Lower leg skin (tissue), 3 donors: ENCODE measurements at regions not wholly inside any gene's neighbourhood (a gene's known extent, or its start where the extent isn't known, plus 50 kb on each side); places are given as distances from the start of the nearest gene placed in this dataset.
"Not testable (repeated sequence)": the region's sequence is repeated elsewhere in the genome, so short reads cannot be mapped to it uniquely, and the experiment has no call there.

Experiments used
- DNase-seq, 2 donors: peaks; one replicate each; pipeline ENCODE4 v3.0.0-alpha.2; 2019; ENCODE audit warnings: low spot score in 2 of 2
- H3K4me3 ChIP-seq: fragments of 200-600 bp; sonication (generic); 2 replicates; pipeline ENCODE4 v1.5.1; 2017; ENCODE audit warnings: mild to moderate bottlenecking, low read depth; ENCODE audit not compliant: poor library complexity, severe bottlenecking
- WGBS, 2 donors: methylation state at CpG; one replicate each; pipeline ENCODE4 v1.1.5; 2018; 5-methylcytosine and 5-hydroxymethylcytosine counted together
- intact Hi-C: fragments of 100-400 bp; cut with DNase I; formaldehyde crosslinking; loops from one replicate; pipeline ENCODE4 v1.15.0; 2023; ENCODE audit warnings: low total_unique reads

DNA sequence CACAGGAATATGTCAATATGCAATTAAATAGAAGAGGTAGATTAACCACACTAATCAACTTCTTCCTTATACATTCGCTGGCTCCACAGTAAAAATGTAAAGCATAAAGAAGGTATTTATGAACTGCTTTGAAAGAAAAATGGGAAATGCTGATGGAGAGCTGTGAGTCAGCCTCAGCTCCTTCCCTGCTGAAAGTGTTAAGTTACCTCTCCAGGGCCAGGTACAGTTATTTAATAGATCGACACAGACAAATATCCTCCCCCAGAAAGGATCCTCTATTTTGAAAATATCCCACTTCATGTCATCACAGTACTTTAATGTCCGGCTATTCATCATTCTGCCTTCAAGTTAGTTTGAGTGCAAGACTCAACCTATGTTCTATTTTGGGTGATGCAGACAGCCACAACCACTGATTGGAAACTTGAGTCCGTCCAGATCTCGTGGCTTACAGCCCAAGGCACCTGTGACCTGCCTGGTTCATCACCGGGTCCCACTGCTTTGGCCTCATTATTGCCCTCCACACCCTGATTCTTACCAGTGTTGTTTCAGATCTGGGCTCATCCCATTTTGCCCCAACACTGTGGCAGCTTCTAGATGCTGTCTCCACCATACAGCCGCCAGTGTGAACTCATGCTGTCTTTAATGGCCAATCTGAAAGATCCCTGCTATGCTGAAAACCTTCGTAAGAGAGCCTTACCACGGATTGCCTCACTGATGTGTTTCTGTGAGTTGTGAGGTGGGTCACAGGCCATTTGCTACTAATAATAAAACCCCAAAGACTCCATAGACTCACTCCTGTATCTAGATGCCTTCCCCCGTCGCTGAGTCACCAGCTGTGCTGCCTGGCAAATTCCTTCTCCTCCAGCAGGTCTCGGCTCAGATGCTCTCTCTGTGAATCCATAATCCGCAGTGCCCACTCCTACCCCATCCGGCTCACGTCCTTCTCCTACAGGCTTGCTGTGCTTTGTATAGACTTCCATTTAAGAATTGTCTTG lies 56.2 kb upstream of the DDAH1 start:
- intact Hi-C loops, H3K4me3 ChIP-seq, DNase-seq: not testable (repeated sequence)
- 83% methylated on average over 10 to 11 of the region's 15 CpGs for WGBS, 2 donors

DNA sequence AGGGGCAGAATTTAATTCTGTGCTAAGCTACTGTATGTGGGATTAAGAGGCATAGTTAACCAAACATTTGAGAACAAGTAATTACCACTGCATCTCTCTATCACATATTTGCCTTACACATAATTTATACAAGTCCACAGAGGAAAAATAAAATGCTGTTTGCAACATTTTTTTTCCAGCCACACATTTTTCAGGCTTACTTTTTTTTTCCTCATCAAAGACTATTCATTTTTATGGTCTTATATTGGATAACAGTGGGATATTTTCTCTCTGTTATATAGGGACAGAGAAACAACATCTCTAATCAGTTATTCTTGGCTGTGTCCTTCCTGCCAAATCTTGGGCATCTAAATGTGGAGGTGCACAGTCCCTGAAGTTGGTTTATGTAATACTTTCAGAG lies 57.5 kb upstream of the DDAH1 start:
- H3K4me3 ChIP-seq, DNase-seq, intact Hi-C loops: not testable (repeated sequence)

DNA sequence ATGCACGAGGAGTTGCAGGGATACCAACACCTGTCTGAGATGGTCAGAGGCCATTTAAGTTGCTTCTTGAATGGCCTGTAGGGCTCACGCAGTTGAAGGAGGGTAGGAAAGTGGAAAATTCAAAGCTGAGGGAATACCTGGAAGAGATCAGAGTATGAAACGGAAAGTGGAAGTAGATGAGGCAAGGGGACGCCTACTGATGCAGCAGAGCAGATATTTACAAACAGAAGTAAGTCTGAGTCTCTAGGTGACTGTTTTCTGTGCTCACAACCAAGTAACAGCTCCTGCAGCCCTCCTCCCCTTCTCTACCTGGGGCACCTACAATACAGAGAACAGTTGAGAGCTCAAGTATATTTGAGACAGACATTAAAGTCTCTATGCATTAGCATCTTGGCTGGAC lies 57.5 kb upstream of the CCN1 start:
- intact Hi-C loops, H3K4me3 ChIP-seq, DNase-seq: not testable (repeated sequence)
- 62 to 85% methylated on average over 4 of the region's 4 CpGs for WGBS, 2 donors

DNA sequence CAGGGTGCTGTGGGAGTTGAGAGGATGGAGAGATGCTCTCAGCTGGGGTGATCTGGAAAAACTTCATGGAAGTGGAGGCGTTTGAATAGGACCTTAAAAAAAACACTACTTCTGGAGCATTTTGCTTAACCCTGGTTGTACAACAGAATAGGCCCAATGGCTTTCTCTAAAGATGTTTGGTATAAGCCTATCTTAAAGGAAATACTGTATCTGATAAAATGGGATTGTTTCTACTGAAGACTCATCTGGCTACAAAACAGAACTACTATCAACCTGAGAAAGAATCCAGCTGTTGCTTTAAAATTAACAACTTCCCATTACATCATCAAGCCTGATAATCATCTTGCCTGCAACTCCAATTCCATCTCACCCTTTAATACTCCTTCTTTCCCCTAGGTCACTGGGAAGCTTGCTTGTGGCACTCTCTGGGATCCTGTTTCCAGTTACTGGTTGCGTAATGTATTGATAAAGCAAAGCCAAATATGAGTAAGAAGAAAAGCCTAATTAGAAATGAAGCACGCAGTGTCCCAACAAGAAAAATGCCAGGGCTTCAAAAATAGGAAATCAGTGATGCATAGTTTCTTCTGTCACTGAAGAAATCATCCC lies 56.2 kb upstream of the CCN1 start:
- peak in 1 of 2 donors; percentile 50 for DNase-seq
- H3K4me3 ChIP-seq, intact Hi-C loops: not testable (repeated sequence)
- 27 to 44% methylated on average over 2 to 3 of the region's 3 CpGs for WGBS, 2 donors

DNA sequence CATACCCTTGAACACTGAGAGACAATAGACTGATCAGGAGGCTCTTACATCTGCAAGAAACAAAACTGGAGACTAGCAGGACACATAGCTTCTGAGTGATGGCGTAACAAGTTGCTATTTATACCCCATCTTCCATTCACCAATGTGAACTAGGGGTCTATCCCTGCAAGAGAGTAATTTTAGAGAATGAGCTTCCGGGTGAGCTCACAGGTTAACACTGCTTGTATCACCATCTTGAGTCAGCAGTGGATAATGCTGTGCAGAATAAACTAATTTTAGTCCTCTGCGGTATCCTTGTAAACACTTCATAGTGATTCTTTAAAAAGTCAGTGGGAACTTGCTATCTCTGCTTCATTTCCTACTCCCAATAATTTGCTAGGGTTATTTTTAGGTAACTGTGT lies 55.0 kb upstream of the CCN1 start:
- 77 to 82% methylated on average over 2 to 3 of the region's 3 CpGs for WGBS, 2 donors
- intact Hi-C loops, result not testable (repeated sequence)

DNA sequence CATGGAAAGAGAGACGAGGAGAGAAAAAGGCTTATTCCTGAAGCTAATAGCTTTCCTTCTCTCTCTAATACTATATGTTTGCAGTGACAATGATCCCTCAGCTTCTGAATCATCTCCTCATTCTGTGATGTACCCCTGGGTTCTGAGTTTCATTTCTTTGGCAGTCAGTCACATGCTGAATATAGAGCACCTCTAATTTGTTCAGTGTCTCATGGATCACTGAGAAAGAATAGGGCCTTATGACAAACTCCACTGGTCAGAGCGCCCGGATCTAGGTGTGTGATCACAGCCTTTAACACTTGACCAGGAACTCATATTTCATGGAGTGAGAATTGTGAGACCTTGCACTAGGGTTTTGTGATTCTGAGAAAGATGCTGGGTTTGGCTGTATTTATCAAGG lies 54.3 kb upstream of the CCN1 start:
- H3K4me3 ChIP-seq, intact Hi-C loops, DNase-seq: not testable (repeated sequence)
- WGBS, 2 donors, result 84 to 92% methylated on average over 3 of the region's 3 CpGs

More for the DNA sequence above, 55.0 kb upstream of the CCN1 start:
- not testable (repeated sequence) for DNase-seq, H3K4me3 ChIP-seq

DNA sequence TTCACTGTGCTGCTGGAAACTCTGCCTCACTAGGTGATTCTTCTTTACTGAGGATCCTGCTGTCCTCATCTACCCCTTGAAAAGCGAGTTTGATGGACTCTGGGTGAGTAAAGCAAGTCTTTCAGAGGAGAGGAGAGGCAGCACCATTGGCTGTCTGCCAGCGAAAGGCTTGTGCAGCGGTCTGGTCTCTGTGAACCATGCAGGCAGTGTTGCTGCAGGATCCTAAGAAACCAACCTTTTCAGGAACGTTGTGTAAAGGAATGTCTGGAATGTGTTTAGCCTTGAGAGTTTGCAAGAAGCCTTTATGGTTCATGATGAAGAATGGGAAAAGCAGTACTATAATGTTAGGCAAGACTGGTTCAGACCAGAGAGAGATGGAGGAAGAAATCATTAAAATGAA lies 53.4 kb upstream of the CCN1 start:
- DNase-seq, result peak in 1 of 2 donors; percentile 88
- H3K4me3 ChIP-seq, intact Hi-C loops: not testable (repeated sequence)
- WGBS, 2 donors, result 16 to 21% methylated on average over 4 of the region's 4 CpGs
